ENCODE measurements at regions not wholly inside any gene's neighbourhood (a gene's known extent, or its start where the extent isn't known, plus 50 kb on each side); places are given as distances from the start of the nearest gene placed in this dataset.

DNA sequence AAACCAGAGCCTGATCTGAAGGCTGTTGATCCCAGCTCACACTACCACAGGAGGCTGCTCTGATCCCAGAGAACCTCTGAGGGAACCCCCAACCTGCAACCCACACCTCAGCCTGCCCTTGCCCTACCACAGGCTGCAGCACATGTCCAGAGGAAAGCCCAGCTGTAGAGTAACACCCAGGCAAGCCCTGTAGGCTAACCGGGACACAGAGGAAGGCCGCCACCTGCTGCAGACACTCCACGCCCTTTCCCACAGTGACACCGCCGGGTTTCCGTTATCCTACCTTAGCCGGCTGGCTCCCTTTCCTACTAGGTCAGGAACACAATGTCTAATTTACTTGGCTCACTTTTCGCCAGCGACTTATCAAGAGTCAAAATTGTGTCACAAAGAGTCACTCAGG, 266.7 kb upstream of the KLHL29 start:
- DNase-seq (ENCODE audit: low spot score): no peak
- TF ChIP-seq, protein P1, sequence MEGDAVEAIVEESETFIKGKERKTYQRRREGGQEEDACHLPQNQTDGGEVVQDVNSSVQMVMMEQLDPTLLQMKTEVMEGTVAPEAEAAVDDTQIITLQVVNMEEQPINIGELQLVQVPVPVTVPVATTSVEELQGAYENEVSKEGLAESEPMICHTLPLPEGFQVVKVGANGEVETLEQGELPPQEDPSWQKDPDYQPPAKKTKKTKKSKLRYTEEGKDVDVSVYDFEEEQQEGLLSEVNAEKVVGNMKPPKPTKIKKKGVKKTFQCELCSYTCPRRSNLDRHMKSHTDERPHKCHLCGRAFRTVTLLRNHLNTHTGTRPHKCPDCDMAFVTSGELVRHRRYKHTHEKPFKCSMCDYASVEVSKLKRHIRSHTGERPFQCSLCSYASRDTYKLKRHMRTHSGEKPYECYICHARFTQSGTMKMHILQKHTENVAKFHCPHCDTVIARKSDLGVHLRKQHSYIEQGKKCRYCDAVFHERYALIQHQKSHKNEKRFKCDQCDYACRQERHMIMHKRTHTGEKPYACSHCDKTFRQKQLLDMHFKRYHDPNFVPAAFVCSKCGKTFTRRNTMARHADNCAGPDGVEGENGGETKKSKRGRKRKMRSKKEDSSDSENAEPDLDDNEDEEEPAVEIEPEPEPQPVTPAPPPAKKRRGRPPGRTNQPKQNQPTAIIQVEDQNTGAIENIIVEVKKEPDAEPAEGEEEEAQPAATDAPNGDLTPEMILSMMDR (IDR thresholded peaks at IDR 0.05; ENCODE audit: extremely low read depth, missing control alignments): no peak

DNA sequence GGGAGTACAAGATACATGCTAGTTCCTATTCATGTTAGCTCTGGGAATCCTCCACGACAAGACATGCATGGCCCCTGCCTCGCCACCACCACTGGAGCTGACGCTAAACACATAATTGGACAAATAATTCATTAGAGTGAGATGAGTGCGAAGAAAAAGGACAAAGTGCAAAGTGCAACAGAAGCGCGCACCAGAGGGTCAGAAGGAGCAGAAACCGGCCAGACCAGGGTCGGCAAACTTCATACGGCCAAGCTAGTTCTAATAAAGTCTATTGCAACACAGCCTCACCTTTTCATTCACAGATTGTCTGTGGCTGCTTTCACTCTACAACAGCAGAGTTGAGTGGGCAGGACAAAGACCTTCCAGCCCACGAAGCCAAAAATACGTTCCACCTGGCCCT, 266.1 kb upstream of the KLHL29 start:
- TF ChIP-seq, protein P1 (IDR thresholded peaks at IDR 0.05; ENCODE audit: extremely low read depth, missing control alignments): no peak

DNA sequence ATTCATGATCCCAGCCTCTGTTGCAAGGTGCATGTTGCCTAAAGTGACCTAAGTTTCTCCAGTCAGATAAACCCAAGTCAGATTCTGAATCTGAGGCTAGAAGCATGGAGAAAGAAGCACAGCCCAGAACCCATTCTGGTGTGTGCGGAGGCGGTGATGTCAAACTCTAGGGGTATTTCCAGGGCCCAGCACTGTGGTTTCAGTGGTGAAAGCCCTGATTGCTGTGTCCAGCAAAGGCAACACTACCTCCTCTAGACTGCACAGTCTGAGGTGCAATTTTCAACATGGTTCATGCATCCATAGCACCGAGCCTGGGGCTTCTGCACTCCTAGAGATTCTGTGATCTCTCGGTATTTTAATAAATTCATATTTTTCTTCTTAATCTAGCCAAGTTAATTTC, 264.8 kb upstream of the KLHL29 start:
- TF ChIP-seq, protein P1 (IDR thresholded peaks at IDR 0.05; ENCODE audit: extremely low read depth, missing control alignments): no peak

More for the DNA sequence above, 266.1 kb upstream of the KLHL29 start:
- no peak for DNase-seq (ENCODE audit: low spot score)

DNA sequence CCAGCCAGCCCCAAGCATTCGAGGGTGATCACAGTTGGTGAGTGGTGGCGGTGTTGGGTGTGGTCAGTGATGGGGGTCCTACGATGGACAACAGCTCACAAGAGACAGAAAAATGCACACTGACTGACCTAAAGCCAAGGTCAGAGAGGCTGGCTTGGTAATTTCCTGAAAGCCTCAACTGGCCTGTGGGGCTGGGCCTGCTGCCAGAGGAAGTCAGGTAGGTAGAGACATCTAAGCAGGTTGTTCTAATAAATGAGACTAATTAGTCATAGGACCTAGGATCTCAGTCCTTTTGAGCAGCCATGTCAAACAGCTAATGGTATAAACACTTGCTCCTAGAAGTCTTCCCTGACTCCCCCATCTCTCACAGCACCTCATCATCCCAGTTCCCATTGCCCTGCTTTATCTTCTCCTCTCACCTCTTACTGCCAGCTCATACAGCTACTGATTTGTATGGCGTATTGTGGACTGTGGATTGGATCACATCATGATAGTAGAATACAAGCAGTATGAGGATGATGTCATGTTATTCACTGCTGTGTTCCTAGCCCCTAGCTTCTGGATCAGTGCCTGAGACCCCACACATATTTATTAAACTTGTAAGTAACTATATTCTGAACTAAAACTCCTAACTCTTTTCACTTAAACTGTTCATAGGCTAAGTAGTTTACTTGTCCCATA, 262.9 kb upstream of the KLHL29 start:
- TF ChIP-seq, protein P1 (IDR thresholded peaks at IDR 0.05; ENCODE audit: extremely low read depth, missing control alignments): no peak
- DNase-seq (ENCODE audit: low spot score): no peak

More for the DNA sequence above, 264.8 kb upstream of the KLHL29 start:
- DNase-seq (ENCODE audit: low spot score): no peak

DNA sequence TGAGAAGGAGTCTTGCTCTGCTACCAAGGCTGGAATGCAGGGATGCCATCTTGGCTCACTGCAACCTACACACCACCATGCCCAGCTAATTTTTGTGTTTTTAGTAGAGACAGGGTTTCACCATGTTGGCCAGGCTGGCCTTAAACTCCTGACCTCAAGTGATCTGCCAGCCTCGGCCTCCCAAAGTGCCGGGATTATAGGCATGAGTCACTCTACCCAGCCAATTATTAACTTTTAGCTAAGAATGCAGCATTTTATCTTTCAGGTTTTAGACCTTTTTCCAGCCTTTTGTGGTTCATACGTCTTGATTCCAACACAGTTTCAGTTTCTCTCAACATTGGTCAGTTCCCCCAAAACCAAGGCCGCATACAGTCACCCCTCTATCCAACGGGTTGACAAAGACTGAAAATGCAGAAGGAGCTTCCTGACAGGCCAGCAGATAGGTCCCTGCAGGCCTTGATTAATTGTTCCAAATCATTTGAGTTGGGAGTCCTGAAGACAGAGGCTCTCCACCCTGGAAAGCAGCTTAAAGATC, 262.2 kb upstream of the KLHL29 start:
- no peak for DNase-seq (ENCODE audit: low spot score)
- TF ChIP-seq, protein P1 (IDR thresholded peaks at IDR 0.05; ENCODE audit: extremely low read depth, missing control alignments): no peak

DNA sequence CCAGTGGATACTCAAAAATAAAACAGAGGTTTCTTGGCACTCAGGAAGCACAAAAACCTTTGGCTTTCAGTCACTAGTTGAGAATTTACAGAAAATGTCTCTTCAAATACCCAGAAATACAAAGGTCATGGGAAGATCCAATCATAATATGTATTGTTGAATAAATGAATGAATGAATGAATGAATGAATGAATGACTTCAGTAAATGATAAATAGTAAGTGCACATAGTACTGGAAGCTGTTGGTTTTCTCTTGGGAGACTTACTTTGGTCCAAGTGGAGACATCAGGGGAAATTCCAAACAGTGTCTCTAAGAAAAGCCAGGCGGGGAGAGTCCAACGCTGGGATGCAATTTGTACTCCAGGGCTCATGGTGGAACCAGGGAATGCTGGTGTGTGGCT, 261.3 kb upstream of the KLHL29 start:
- TF ChIP-seq, protein P1 (IDR thresholded peaks at IDR 0.05; ENCODE audit: extremely low read depth, missing control alignments): no peak
- DNase-seq (ENCODE audit: low spot score): no peak

DNA sequence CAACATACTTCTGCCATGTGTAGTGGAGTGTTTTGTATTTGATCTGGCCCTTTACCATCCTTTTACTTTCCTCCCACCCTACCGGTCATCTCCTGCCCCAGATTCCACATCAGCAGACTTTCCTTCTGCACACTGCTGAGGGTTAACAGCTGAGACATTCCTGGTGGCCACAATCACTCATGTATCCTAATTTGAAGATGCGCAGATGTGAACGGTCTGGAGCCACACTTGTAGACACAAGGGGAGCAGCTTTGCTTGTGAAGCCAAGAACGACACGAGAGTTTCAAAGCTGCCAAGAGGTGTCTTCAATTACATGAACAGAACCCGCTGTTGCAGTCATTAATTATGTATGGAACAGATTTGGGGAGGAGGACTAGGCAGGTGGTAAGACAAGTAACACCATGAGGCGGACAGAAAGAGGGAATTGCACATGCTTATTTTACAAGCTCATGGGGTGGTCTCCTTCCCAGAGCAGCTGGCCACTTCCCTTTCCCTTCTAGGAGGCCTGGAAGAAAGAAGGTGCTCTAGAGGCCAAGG, 260.7 kb upstream of the KLHL29 start:
- TF ChIP-seq, protein P1 (IDR thresholded peaks at IDR 0.05; ENCODE audit: extremely low read depth, missing control alignments): no peak
- no peak for DNase-seq (ENCODE audit: low spot score)

Data from GM20000 (cell line).